ENCODE measurements at regions not wholly inside any gene's neighbourhood (a gene's known extent, or its start where the extent isn't known, plus 50 kb on each side); places are given as distances from the start of the nearest gene placed in this dataset.
A peak's percentile ranks its signal among the peaks of the same experiment; 100 is the strongest.
"Not testable (repeated sequence)": the region's sequence is repeated elsewhere in the genome, so short reads cannot be mapped to it uniquely, and the experiment has no call there.

- peaks cover 6% of the 10 kb centered on the region for H3K27me3 ChIP-seq
- no peaks in the 10 kb centered on the region for H3K36me3 ChIP-seq
- in situ Hi-C loops (cut with MboI; ENCODE audit: low pct_ligation_motif_present in 1 of 4, low pct_unique_long_range_greater_than_20kb in 1 of 4, low sequenced_read_pairs in 3 of 4) (no loop called here), intact Hi-C loops (cut with DNase I; ENCODE audit: low total_unique reads) (no loop called here)
- TF ChIP-seq CTCF (IDR thresholded peaks at IDR 0.05), result no peak
- TF ChIP-seq EP300 (IDR thresholded peaks at IDR 0.05; ENCODE audit: low read depth), result no peak
- TF ChIP-seq POLR2A (IDR thresholded peaks at IDR 0.05), result no peak
- no peak for TF ChIP-seq POLR2AphosphoS5 (IDR thresholded peaks at IDR 0.05)
- H3K4me1 ChIP-seq, result peaks cover 0 to 18% (median 12%) of the 10 kb centered on the region in 4 donors
- H3K9me3 ChIP-seq, result no peaks in the 10 kb centered on the region
- no peak overlapping the region for H3K27ac ChIP-seq
- no peak overlapping the region for H3K4me3 ChIP-seq
- 31 to 44% methylated on average over 1 of the region's 1 CpG for WGBS, 2 donors (ENCODE audit: low coverage in 1 of 2)
- DNase-seq, result no peak
These were observed 109.9 kb downstream of the ZNF330 start for GRCh38 chr4:141330616-141331015.

- no peak for DNase-seq
- Histone ChIP-seq H3K9me3 (no peaks in the 10 kb centered on the region), H3K36me3 (no peaks in the 10 kb centered on the region), H3K4me1 (peaks cover 0 to 18% (median 12%) of the 10 kb centered on the region in 4 donors), H3K27ac (no peak overlapping the region), H3K4me3 (no peak overlapping the region), H3K27me3 (peaks cover 6% of the 10 kb centered on the region)
- in situ Hi-C loops (cut with MboI; ENCODE audit: low pct_ligation_motif_present in 1 of 4, low pct_unique_long_range_greater_than_20kb in 1 of 4, low sequenced_read_pairs in 3 of 4), result no loop called here
- intact Hi-C loops (cut with DNase I; ENCODE audit: low total_unique reads), result no loop called here
- TF ChIP-seq CTCF (IDR thresholded peaks at IDR 0.05), result no peak
- TF ChIP-seq EP300 (IDR thresholded peaks at IDR 0.05; ENCODE audit: low read depth), result no peak
- no peak for TF ChIP-seq POLR2A (IDR thresholded peaks at IDR 0.05)
- TF ChIP-seq POLR2AphosphoS5 (IDR thresholded peaks at IDR 0.05), result no peak
- WGBS, 2 donors (ENCODE audit: low coverage in 1 of 2), result 84 to 91% methylated on average over 8 to 14 of the region's 14 CpGs
These were observed 111.1 kb downstream of the ZNF330 start for GRCh38 chr4:141331534-141332358.

GRCh38 chr4:141332359-141333181 is 111.9 kb downstream of the ZNF330 start:
- peaks cover 0 to 18% (median 12%) of the 10 kb centered on the region in 4 donors for H3K4me1 ChIP-seq
- H3K9me3 ChIP-seq; intact Hi-C loops (cut with DNase I; ENCODE audit: low total_unique reads); in situ Hi-C loops (cut with MboI; ENCODE audit: low pct_ligation_motif_present in 1 of 4, low pct_unique_long_range_greater_than_20kb in 1 of 4, low sequenced_read_pairs in 3 of 4); H3K27me3 ChIP-seq; DNase-seq; H3K36me3 ChIP-seq: not testable (repeated sequence)
- H3K4me3 ChIP-seq, result peak overlapping the region in 3 of 4 donors; percentile 27 to 34 (median 34)
- WGBS, 2 donors (ENCODE audit: low coverage in 1 of 2), result 78 to 90% methylated on average over 7 to 32 of the region's 33 CpGs
- peak overlapping the region in 3 of 4 donors; percentile 59 to 70 (median 69) for H3K27ac ChIP-seq

DNA sequence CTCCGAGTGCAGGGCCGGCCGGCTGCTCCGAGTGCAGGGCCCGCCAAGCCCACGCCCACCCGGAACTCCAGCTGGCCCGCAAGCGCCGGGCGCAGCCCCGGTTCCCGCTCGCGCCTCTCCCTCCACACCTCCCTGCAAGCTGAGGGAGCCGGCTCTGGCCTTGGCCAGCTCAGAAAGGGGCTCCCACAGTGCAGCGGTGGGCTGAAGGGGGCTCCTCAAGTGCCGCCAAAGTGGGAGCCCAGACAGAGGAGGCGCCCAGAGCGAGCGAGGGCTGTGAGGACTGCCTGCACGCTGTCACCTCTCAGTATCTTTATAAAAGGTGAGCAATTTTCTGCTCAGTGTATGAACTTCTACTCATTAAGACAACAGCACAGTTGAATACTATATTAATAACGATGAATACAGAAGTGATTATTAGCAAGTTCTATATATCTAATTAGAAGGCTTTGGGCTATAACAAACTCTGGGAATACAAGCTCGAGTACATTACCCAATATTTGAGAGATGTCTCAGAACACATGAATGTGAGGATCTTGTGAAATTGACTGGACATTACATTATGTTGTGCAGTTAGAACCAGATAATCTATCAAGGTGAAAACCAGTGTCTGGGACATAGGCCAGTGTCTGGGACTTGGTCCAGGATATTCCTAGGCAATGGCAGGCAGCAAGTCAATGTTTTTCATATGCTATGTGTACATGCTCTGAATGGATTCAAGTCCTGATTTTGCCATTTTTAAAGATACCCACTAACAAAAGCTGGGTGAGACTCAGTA is 112.9 kb downstream of the ZNF330 start:
- WGBS, 2 donors (ENCODE audit: low coverage in 1 of 2), result 30 to 50% methylated on average over 2 to 12 of the region's 24 CpGs
- in situ Hi-C loops (cut with MboI; ENCODE audit: low pct_ligation_motif_present in 1 of 4, low pct_unique_long_range_greater_than_20kb in 1 of 4, low sequenced_read_pairs in 3 of 4); H3K36me3 ChIP-seq; H3K27me3 ChIP-seq; H3K9me3 ChIP-seq; DNase-seq; intact Hi-C loops (cut with DNase I; ENCODE audit: low total_unique reads): not testable (repeated sequence)
- Histone ChIP-seq H3K4me1 (peaks cover 0 to 18% (median 12%) of the 10 kb centered on the region in 4 donors), H3K4me3 (peak overlapping the region in 3 of 4 donors; percentile 27 to 34 (median 34)), H3K27ac (peak overlapping the region in 3 of 4 donors; percentile 65 to 70 (median 69))
- peak in 1 of 3 donors; percentile 18 for TF ChIP-seq POLR2AphosphoS5 (IDR thresholded peaks at IDR 0.05)
